Activated CD4-positive, CD25-positive, alpha-beta regulatory T cell treated with anti-CD3 and anti-CD28 coated beads, Interleukin-2, amount 50 U/mL, for 72 hours (primary cell): ENCODE measurements at regions not wholly inside any gene's neighbourhood (a gene's known extent, or its start where the extent isn't known, plus 50 kb on each side); places are given as distances from the start of the nearest gene placed in this dataset.
"Not testable (repeated sequence)": the region's sequence is repeated elsewhere in the genome, so short reads cannot be mapped to it uniquely, and the experiment has no call there.

Experiments used
- DNase-seq: peaks from one replicate; pipeline ENCODE4 v3.0.0; 2021

DNA sequence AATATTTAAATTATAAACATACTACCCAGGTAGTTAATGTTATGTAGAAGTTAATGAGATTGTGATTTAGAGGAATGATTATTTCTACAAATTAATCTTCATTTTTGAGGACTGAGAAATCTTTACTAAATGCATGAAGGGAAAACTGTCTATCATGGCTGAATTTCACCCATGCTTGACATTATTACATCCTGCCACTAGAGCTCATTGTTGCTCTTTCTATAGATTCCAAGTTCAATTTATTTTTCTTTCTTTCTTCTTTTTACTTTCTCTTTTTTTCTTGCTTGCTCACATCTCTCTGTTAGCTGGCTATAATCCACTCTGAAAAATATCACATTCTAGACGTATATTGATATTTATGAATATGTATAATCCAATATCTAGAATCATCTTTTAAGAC, 505.0 kb upstream of the KLHL1 start:
- no peak for DNase-seq

- no peak for DNase-seq
Measured at GRCh38 chr13:70612881-70613280, 504.6 kb upstream of the KLHL1 start.

DNA sequence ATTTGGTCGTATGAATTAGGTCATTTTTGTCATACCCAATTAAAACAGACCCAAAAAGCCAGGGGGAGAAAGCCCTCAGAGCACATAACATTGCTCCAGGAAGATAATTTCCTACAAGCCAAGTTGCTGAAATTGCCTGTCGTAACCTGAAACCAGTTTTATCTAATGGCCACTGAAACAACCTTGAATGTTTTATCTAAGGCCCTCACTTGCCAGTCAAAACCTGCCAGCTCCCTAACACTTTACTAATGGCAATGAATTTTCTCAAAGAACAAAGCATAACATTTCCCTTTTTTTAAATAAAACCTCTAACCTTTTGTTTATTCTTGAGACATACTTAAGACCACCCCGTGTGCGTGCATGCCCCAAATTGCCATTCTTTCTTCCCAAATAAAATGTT, 496.2 kb upstream of the KLHL1 start:
- no peak for DNase-seq

DNA sequence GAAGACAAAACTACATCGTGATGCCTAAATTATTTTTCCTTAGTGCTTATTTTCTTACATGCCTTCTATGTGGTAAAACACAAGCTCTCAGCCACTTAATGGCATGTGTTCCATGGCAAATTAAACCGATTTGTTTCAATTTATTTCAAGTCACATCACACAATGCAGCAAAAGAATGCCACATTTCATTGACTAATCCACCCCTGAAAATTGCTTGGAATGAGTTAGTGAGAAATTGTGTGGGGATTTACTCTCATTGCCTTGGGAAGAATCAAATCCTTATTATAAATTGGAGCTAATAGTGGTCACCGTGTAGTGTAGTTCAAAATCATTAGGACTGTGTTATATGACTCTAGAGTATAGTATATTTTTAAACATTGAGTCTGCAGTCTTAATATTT, 485.5 kb upstream of the KLHL1 start:
- DNase-seq, result no peak

DNA sequence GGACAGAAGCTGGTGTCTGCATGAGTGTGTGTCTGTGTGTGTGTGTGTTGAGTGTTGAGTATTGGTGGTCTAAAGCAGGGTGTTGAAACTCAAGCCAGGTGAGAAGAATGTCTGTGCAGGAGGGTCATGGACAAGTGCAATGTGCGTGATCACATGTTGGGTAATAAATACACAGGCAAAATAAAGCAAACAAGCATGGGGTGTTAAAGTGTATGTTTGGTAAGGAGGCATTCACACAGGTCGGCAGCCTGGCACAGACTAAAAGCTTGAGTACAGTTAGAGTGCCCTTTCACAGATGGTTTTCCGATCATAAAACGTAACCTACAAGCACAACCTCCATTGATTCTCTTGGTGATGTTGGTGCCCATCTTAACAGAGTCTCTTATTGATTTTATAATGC, 476.9 kb upstream of the KLHL1 start:
- DNase-seq, result no peak

GRCh38 chr13:70580825-70581224, 472.6 kb upstream of the KLHL1 start:
- DNase-seq, result no peak

DNA sequence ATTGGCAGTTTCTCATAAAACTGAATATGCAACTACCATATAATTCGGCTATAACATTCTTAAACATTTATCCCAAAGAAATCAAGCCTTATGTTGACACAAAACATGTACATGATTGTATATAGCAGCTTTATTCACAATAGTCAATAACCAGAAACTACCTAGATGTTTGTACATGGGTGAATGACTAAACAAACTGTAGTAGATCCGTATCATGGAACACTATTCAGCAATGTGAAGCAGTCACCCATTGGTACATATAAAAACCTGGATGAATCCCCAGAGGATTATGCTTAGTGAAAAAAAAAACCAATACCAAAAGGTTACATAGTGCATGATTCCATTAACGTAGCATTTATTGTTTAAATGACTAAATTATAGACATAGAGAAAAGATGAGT, 471.7 kb upstream of the KLHL1 start:
- DNase-seq, result no peak

GRCh38 chr13:70571221-70571620, 463.0 kb upstream of the KLHL1 start:
- no peak for DNase-seq

GRCh38 chr13:70568571-70568970, 460.3 kb upstream of the KLHL1 start:
- no peak for DNase-seq

- no peak for DNase-seq
Measured at GRCh38 chr13:70544706-70545105, 436.5 kb upstream of the KLHL1 start.

DNA sequence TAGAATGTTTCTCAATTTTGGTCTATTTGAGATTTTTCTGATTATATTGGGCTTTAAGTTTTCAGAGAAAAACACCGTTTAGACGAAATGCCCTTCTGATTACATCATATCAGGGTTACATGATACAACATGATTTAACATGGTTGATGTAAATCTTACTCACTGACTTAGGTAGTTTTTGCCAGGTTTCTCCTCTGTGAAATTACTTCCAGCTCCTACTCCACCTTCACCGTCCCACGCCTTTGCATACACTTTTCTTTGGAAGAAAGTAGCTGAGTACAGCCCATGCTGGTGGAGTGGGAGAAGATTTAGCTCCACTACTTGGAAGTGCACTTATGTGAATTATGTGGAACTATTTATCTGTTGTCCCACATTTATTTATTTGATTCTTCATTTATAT, 433.2 kb upstream of the KLHL1 start:
- no peak for DNase-seq

DNA sequence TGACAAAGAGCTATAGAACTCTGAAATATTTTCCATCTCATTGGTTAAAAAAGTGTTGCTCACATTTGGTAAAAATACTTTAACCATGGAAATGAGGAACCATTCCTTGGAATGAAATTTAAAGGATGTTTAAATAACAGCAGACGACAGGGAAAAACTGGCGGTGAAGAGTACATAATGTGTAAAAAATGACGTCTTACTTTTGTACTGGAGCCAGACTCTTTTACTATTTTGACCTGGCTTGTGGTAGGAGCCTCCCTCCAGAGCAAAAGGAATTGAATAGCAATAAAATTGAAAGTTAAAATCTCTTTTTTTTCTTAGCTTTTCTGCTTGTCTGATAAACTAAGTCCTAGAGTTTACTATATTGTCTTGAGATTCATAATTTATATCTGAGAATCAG, 426.2 kb upstream of the KLHL1 start:
- no peak for DNase-seq

- DNase-seq, result no peak
Measured at GRCh38 chr13:70529652-70530051, 421.4 kb upstream of the KLHL1 start.

DNA sequence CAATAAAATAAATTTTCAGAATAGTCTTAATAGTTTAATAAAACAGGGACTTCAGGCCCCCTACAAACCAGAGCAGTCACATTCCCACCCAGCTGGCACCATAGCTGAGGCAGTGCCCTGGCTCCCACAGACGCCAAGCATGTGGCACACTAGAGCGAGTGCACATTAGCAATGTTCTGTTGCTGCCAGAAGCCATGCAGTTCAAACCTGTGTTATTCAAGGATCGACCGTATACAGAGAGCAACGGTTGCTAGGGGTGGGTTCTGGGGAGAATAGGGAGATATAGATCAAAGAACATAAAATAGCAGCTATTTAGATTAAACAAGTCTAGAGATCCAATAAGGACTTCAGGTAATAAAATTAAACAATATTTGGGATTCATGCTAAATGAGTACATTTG, 419.3 kb upstream of the KLHL1 start:
- no peak for DNase-seq

GRCh38 chr13:70523622-70524021, 415.4 kb upstream of the KLHL1 start:
- no peak for DNase-seq

DNA sequence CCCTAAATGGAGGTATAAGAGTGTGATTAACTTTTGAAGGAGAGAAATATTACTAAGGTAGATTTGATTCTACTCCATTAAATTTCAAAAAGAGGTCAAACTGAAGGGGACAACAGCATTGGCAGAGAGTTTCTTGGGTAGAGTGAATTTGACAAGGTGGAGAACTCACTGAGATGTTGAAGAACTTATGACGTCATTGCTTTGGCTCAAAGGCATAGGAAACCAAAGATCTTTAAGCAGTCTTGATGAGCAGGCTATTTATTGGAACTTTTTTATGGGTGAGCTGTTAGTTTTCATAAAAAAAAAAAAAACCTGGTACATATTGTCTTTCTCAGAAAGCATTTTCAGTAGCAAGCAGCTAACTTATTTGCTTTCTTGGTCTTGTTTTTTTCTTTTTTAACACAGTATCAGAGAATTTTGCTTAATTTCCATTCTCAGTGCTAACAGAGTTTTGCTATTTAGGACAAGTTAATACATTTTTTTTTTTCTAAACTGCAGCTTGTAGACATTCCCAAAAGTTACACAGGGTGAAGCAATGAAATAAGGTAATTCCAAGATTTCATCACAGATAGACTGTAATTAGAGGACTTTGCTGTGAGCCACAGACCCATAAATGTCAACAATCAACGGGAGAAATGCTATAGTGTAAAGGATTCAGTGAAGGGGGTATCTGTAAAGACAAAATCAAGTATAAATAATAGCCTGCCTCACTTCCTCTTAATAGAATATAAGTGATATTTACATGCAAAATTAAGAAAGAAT, 412.2 kb upstream of the KLHL1 start:
- DNase-seq, result no peak

DNA sequence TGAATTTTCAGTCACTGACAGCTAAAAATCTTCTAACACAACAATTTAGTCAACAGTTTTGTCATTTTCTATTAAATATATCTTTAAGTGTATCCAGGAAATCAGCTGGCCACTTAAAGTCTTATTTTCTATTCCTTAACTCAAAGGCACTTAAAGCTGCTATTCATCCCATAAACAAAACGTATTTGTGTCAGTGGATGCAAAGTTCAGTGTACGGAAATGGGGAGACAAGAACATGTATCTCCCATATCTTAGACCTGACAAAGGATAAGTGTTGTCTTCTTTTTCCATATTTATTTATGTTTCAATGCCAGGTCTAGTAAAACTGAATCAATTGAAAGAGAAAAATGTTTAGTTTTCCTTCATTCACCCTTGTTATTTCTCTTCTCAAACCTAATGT, 409.8 kb upstream of the KLHL1 start:
- DNase-seq, result no peak

DNA sequence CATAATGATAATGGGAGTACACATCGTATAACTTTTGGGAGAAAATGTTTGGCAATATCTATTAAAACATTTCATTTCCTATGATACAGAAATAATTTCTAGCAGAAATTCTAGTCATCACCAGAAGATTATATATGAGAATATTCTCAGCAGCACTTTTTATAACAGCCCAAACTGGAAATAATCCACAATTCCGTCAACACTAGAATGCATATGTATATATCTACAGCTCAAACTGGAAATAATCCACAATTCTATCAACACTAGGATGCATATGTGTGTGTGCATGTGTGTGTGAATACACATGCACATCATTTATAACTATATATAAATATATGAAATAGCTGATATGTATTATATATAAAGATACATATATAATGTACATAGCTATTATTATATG, 408.0 kb upstream of the KLHL1 start:
- DNase-seq, result no peak

DNA sequence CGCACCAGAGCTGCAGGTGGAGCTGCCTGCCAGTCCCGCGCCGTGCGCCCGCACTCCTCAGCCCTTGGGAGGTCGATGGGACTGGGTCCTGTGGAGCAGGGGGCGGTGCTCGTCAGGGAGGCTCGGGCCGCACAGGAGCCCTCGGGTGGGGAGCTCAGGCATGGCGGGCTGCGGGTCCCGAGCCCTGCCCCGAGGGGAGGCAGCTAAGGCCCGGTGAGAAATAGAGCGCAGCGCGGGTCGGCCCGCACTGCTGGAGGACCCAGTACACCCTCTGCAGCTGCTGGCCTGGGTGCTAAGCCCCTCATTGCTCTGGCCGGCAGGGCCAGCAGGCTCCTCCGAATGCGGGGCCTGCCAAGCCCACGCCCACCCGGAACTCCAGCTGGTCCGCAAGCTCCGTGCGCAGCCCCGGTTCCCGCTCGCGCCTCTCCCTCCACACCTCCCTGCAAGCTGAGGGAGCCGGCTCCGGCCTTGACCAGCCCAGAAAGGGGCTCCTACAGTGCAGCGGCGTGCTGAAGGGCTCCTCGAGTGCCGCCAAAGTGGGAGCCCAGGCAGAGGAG, 403.7 kb upstream of the KLHL1 start:
- DNase-seq, result not testable (repeated sequence)

GRCh38 chr13:70505809-70506208, 397.6 kb upstream of the KLHL1 start:
- DNase-seq, result no peak

DNA sequence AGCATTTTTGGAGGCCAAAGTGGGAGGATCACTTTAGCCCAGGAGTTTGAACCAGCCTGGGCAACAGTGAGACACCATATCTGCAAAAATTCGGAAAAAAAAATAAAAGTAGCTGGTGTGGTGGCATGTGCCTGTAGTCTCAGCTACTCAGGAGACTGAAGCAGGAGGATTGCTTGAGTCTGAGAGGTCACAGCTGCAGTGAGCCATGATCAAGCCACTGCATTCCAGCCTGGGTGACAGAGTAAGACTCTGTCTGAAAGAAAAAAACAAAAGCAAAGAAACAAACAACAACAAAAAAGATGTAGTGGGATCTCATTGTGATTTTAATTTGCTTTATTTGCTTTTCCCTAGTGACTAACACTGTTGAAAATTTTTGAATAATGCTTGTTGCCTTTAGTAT, 394.7 kb upstream of the KLHL1 start:
- no peak for DNase-seq

DNA sequence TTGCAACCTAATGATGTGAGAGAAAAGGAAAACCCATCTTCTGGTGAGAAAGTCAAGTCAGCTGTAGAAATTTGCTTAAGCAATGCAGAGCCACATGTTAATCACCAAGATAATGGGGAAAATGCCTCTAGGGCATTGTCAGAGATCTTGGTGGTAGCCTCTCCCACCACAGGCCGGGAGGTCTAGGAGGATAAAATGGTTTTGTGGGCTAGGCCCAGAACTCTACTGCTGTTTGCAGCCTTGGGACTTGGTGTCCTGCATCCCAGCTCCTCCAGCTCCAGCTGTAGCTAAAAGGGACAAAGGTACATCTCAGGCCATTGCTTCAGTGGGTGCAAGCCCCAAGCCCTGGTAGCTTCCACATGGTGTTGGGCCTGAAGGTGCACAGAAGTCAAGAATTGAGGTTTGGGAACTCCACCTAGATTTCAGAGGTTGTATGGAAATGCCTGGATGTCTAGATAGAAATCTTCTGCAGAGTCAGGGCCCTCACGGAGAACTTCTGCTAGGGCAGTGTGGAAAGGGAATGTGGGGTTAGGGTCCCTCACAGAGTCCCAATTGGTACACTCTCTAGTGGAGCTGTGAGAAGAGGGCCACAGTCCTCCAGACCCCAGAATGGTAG, 382.2 kb upstream of the KLHL1 start:
- no peak for DNase-seq

GRCh38 chr13:70484931-70485330, 376.7 kb upstream of the KLHL1 start:
- no peak for DNase-seq

GRCh38 chr13:70483599-70484276, 375.5 kb upstream of the KLHL1 start:
- no peak for DNase-seq
